Stomach (tissue), 8 donors: ENCODE measurements at regions not wholly inside any gene's neighbourhood (a gene's known extent, or its start where the extent isn't known, plus 50 kb on each side); places are given as distances from the start of the nearest gene placed in this dataset.
"Not testable (repeated sequence)": the region's sequence is repeated elsewhere in the genome, so short reads cannot be mapped to it uniquely, and the experiment has no call there.

Experiments
- DNase-seq, 2 donors: peaks; one replicate each; pipeline versions ENCODE4 v3.0.0 to v3.0.0-alpha.2; 2013 to 2019
- H3K27ac ChIP-seq, 5 donors: fragments of 200-600 bp in 4 of 5; sonication (generic) in 4 of 5; one replicate each; pipeline ENCODE4 v1.5.1; 2013 to 2019; ENCODE audit warnings: mild to moderate bottlenecking in 1 of 5, moderate library complexity in 1 of 5
- H3K27me3 ChIP-seq, 3 donors: fragments of 200-600 bp; sonication (generic); one replicate each; pipeline ENCODE4 v1.5.1; 2017 to 2019; ENCODE audit warnings: mixed run types in 1 of 3
- H3K36me3 ChIP-seq, 4 donors: fragments of 200-600 bp; sonication (generic); 1 replicate in 3 of 4; 2 replicates in 1 of 4; pipeline ENCODE4 v1.5.1; 2016 to 2019
- H3K4me1 ChIP-seq, 4 donors: fragments of 200-600 bp; sonication (generic); one replicate each; pipeline ENCODE4 v1.5.1; 2016 to 2019
- H3K4me3 ChIP-seq, 4 donors: fragments of 200-600 bp; sonication (generic) in 3 of 4; one replicate each; pipeline ENCODE4 v1.5.1; 2016 to 2019; ENCODE audit warnings: mild to moderate bottlenecking in 1 of 4
- H3K9me3 ChIP-seq, 4 donors: fragments of 200-600 bp; sonication (generic); one replicate each; pipeline ENCODE4 v1.5.1; 2016 to 2019
- EP300 ChIP-seq: sonication (generic); formaldehyde crosslinking; IDR thresholded peaks from one replicate; pipeline ENCODE4 v1.6.1; 2017; ENCODE audit warnings: antibody characterized with exemption
- POLR2A ChIP-seq, 4 donors: fragments of 450-650 bp; IDR thresholded peaks; one replicate each; pipeline ENCODE4 v1.6.1; 2016; ENCODE audit warnings: antibody characterized with exemption in 4 of 4, control low read depth in 2 of 4, mild to moderate bottlenecking in 1 of 4, moderate library complexity in 1 of 4
- POLR2AphosphoS5 ChIP-seq, 3 donors: sonication (generic); formaldehyde crosslinking; IDR thresholded peaks; one replicate each; pipeline ENCODE4 v1.6.1; 2016; ENCODE audit warnings: antibody characterized with exemption in 3 of 3
- WGBS, 5 donors: extraction: QIAGEN DNeasy Blood & Tissue Kit in 3 of 5; methylation state at CpG; one replicate each; pipeline versions ENCODE4 v1.1.5 to v1.1.7; 2013 to 2018; 5-methylcytosine and 5-hydroxymethylcytosine counted together
- intact Hi-C: fragments of 100-400 bp; cut with DNase I; formaldehyde crosslinking; loops from one replicate; pipeline ENCODE4 v1.15.1; 2023; ENCODE audit warnings: low total_unique reads
- TF ChIP-seq, protein P1 (sequence below), 7 experiments: fragments of 450-650 bp in 4 of 7; fragments of 200-600 bp in 3 of 7; sonication (generic) in 3 of 7; IDR thresholded peaks; one replicate each; pipeline ENCODE4 v1.5.1; 2016 to 2019; ENCODE audit warnings: antibody characterized with exemption in 7 of 7, control low read depth in 2 of 7, mild to moderate bottlenecking in 1 of 7
- donor health status: healthy with polysubstance abuse.
- donor health status: Bipolar disorder and iron deficiency.
- donor health status: healthy.

GRCh38 chr1:221256773-221257172, 377.5 kb downstream of the HLX start:
- no peak overlapping the region for H3K4me3 ChIP-seq
- no peaks in the 10 kb centered on the region for H3K27me3 ChIP-seq
- TF ChIP-seq POLR2AphosphoS5 (IDR thresholded peaks at IDR 0.05) (no peak), POLR2A (IDR thresholded peaks at IDR 0.05) (no peak), EP300 (no peak)
- TF ChIP-seq, protein P1, sequence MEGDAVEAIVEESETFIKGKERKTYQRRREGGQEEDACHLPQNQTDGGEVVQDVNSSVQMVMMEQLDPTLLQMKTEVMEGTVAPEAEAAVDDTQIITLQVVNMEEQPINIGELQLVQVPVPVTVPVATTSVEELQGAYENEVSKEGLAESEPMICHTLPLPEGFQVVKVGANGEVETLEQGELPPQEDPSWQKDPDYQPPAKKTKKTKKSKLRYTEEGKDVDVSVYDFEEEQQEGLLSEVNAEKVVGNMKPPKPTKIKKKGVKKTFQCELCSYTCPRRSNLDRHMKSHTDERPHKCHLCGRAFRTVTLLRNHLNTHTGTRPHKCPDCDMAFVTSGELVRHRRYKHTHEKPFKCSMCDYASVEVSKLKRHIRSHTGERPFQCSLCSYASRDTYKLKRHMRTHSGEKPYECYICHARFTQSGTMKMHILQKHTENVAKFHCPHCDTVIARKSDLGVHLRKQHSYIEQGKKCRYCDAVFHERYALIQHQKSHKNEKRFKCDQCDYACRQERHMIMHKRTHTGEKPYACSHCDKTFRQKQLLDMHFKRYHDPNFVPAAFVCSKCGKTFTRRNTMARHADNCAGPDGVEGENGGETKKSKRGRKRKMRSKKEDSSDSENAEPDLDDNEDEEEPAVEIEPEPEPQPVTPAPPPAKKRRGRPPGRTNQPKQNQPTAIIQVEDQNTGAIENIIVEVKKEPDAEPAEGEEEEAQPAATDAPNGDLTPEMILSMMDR (IDR thresholded peaks at IDR 0.05), result no peak
- WGBS, 5 donors, result 45 to 71% (median 66%) methylated on average over 3 of the region's 3 CpGs
- peaks cover 0 to 7% (median 3%) of the 10 kb centered on the region in 4 donors for H3K9me3 ChIP-seq
- H3K4me1 ChIP-seq, result no peaks in the 10 kb centered on the region
- no peaks in the 10 kb centered on the region for H3K36me3 ChIP-seq
- intact Hi-C loops, result no loop called here
- H3K27ac ChIP-seq, result no peak overlapping the region
- no peak for DNase-seq

DNA sequence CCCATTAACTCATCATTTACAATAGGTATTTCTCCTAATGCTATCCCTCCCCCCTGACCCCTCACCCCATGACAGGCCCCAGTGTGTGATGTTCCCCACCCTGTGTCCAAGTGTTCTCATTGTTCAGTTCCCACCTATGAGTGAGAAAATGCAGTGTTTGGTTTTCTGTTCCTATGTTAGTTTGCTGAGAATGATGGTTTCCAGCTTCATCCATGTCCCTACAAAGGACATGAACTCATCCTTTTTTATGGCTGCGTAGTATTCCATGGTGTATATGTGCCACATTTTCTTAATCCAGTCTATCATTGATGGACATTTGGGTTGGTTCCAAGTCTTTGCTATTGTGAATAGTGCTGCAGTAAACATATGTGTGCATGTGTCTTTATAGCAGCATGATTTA, 378.3 kb downstream of the HLX start:
- H3K27ac ChIP-seq, H3K27me3 ChIP-seq, DNase-seq, H3K4me3 ChIP-seq, H3K36me3 ChIP-seq, H3K9me3 ChIP-seq, H3K4me1 ChIP-seq, intact Hi-C loops: not testable (repeated sequence)
- 67 to 100% (median 83%) methylated on average over 1 of the region's 1 CpG for WGBS, 5 donors

- DNase-seq, H3K27ac ChIP-seq, H3K27me3 ChIP-seq, H3K4me1 ChIP-seq, H3K4me3 ChIP-seq, H3K36me3 ChIP-seq, intact Hi-C loops: not testable (repeated sequence)
- WGBS, 5 donors, result 86 to 90% (median 89%) methylated on average over 7 of the region's 7 CpGs
- H3K9me3 ChIP-seq, result peaks cover 0 to 16% (median 10%) of the 10 kb centered on the region in 4 donors
These were observed 383.4 kb downstream of the HLX start for GRCh38 chr1:221262677-221263076.

- no peaks in the 10 kb centered on the region for H3K4me1 ChIP-seq
- no peak overlapping the region for H3K4me3 ChIP-seq
- peak overlapping the region in 2 of 5 donors; percentile 27 to 49 for H3K27ac ChIP-seq
- WGBS, 5 donors, result 65 to 81% (median 76%) methylated on average over 9 of the region's 9 CpGs
- peak; percentile 27 to 73 for DNase-seq
- intact Hi-C loops, result no loop called here
- H3K27me3 ChIP-seq, result no peaks in the 10 kb centered on the region
- no peaks in the 10 kb centered on the region for H3K36me3 ChIP-seq
- TF ChIP-seq, protein P1 (IDR thresholded peaks at IDR 0.05), result peak in 4 of 7 experiments; percentile 16 to 44 (median 24)
- no peak for TF ChIP-seq POLR2AphosphoS5 (IDR thresholded peaks at IDR 0.05)
- peaks cover 0 to 9% (median 7%) of the 10 kb centered on the region in 4 donors for H3K9me3 ChIP-seq
These were observed 384.9 kb downstream of the HLX start for GRCh38 chr1:221263831-221264767.

GRCh38 chr1:221264848-221265247, 385.6 kb downstream of the HLX start:
- TF ChIP-seq POLR2A (IDR thresholded peaks at IDR 0.05), result no peak
- no peak for TF ChIP-seq EP300
- TF ChIP-seq, protein P1 (IDR thresholded peaks at IDR 0.05), result no peak
- no peak for TF ChIP-seq POLR2AphosphoS5 (IDR thresholded peaks at IDR 0.05)
- no peaks in the 10 kb centered on the region for H3K36me3 ChIP-seq
- 71 to 85% (median 82%) methylated on average over 5 of the region's 5 CpGs for WGBS, 5 donors
- H3K27ac ChIP-seq, result peak overlapping the region in 1 of 5 donors; percentile 49
- no peak for DNase-seq
- no peak overlapping the region for H3K4me3 ChIP-seq
- H3K9me3 ChIP-seq, result peaks cover 0 to 9% (median 7%) of the 10 kb centered on the region in 4 donors
- intact Hi-C loops, result no loop called here
- H3K4me1 ChIP-seq, result no peaks in the 10 kb centered on the region
- H3K27me3 ChIP-seq, result no peaks in the 10 kb centered on the region
